Neural cell (in vitro differentiated cells): ENCODE measurements at regions not wholly inside any gene's neighbourhood (a gene's known extent, or its start where the extent isn't known, plus 50 kb on each side); places are given as distances from the start of the nearest gene placed in this dataset.

ENCODE experiments used
- H2AFZ ChIP-seq: fragments of 200-600, 300-800 bp; sonication (generic), shearing (Covaris generic); 2 replicates; pipeline ENCODE4 v1.6.0; 2014; ENCODE audit warnings: low read depth, mild to moderate bottlenecking, antibody characterized with exemption, low read length, moderate library complexity
- H3F3A ChIP-seq: fragments of 200-600 bp; shearing (Covaris generic); 2 replicates; pipeline ENCODE4 v1.6.1; 2016; ENCODE audit warnings: mild to moderate bottlenecking, moderate library complexity, mixed read lengths, antibody characterized with exemption, low read length; ENCODE audit not compliant: insufficient read depth, poor library complexity, severe bottlenecking
- H3K27ac ChIP-seq: fragments of 200-600, 300-800 bp; sonication (generic), shearing (Covaris generic); 2 replicates; pipeline ENCODE4 v1.5.1; 2014; ENCODE audit warnings: mild to moderate bottlenecking, low read length, moderate library complexity
- H3K27me3 ChIP-seq: fragments of 300-800, 200-600 bp; sonication (generic), shearing (Covaris generic); 2 replicates; pipeline ENCODE4 v1.6.0; 2014; ENCODE audit warnings: mild to moderate bottlenecking, low read depth, low read length, moderate library complexity; ENCODE audit not compliant: insufficient read depth
- H3K36me3 ChIP-seq: fragments of 300-800, 200-600 bp; sonication (generic), shearing (Covaris generic); 2 replicates; pipeline ENCODE4 v1.5.1; 2014; ENCODE audit warnings: mild to moderate bottlenecking, antibody characterized with exemption, low read length, moderate library complexity; ENCODE audit not compliant: insufficient read depth
- H3K4me2 ChIP-seq: fragments of 300-800, 200-600 bp; sonication (generic), shearing (Covaris generic); 2 replicates; pipeline ENCODE4 v1.6.0; 2014; ENCODE audit warnings: mild to moderate bottlenecking, low read length
- H3K4me3 ChIP-seq: fragments of 300-800, 200-600 bp; sonication (generic), shearing (Covaris generic); 2 replicates; pipeline ENCODE4 v1.5.1; 2014; ENCODE audit warnings: mild to moderate bottlenecking, low read length, moderate library complexity
- H3K79me2 ChIP-seq: fragments of 200-600 bp; shearing (Covaris generic); replicated peaks from 2 replicates; pipeline ENCODE4 v1.6.0; 2014; ENCODE audit warnings: mild to moderate bottlenecking, low read length, moderate library complexity; ENCODE audit not compliant: insufficient read depth
- H3K9ac ChIP-seq: fragments of 300-800, 200-600 bp; sonication (generic), shearing (Covaris generic); 2 replicates; pipeline ENCODE4 v1.6.1; 2016; ENCODE audit warnings: mild to moderate bottlenecking, low read length, mixed read lengths
- H3K9me2 ChIP-seq: fragments of 200-600 bp; shearing (Covaris generic); 2 replicates; pipeline ENCODE4 v1.6.1; 2016; ENCODE audit warnings: mild to moderate bottlenecking, low read length, mixed read lengths; ENCODE audit not compliant: insufficient read depth
- H3K9me3 ChIP-seq: fragments of 200-600, 300-800 bp; sonication (generic), shearing (Covaris generic); 2 replicates; pipeline ENCODE4 v1.6.1; 2016; ENCODE audit warnings: mild to moderate bottlenecking, mixed run types, low read length, moderate library complexity, mixed read lengths
- H4K20me1 ChIP-seq: fragments of 200-600 bp; shearing (Covaris generic); 2 replicates; pipeline ENCODE4 v1.6.1; 2016; ENCODE audit warnings: mild to moderate bottlenecking, mixed run types; ENCODE audit not compliant: insufficient read depth
- CTCF ChIP-seq: fragments of 450-650 bp; IDR thresholded peaks from 2 replicates; pipeline ENCODE4 v1.5.1; 2014; ENCODE audit warnings: antibody characterized with exemption, mild to moderate bottlenecking, moderate library complexity; ENCODE audit not compliant: poor library complexity, severe bottlenecking
- EP300 ChIP-seq: fragments of 450-650 bp; conservative IDR thresholded peaks from 2 replicates; pipeline ENCODE4 v1.6.1; 2014; ENCODE audit warnings: antibody characterized with exemption, mild to moderate bottlenecking, moderate library complexity; ENCODE audit not compliant: poor library complexity, severe bottlenecking
- EZH2 ChIP-seq: fragments of 200-600, 300-800 bp; shearing (Covaris generic), sonication (generic); IDR thresholded peaks from 2 replicates; pipeline ENCODE4 v1.6.1; 2014; ENCODE audit warnings: antibody characterized with exemption, low read length, borderline replicate concordance, mild to moderate bottlenecking; ENCODE audit not compliant: insufficient read depth, poor library complexity, severe bottlenecking
- MXI1 ChIP-seq: fragments of 450-650 bp; conservative IDR thresholded peaks from 2 replicates; pipeline ENCODE4 v1.6.1; 2014; ENCODE audit warnings: antibody characterized with exemption, mild to moderate bottlenecking; ENCODE audit not compliant: poor library complexity, severe bottlenecking
- POLR2AphosphoS5 ChIP-seq: IDR thresholded peaks from 2 replicates; pipeline ENCODE4 v1.6.1; 2012
- RAD21 ChIP-seq: fragments of 450-650 bp; conservative IDR thresholded peaks from 2 replicates; pipeline ENCODE4 v1.6.1; 2014; ENCODE audit warnings: antibody characterized with exemption, mild to moderate bottlenecking, moderate library complexity
- REST ChIP-seq: IDR thresholded peaks from 2 replicates; pipeline ENCODE4 v1.6.1; 2012; ENCODE audit warnings: borderline replicate concordance
- SMC3 ChIP-seq: fragments of 450-650 bp; conservative IDR thresholded peaks from 2 replicates; pipeline ENCODE4 v1.6.1; 2014; ENCODE audit warnings: antibody characterized with exemption, mild to moderate bottlenecking, moderate library complexity; ENCODE audit not compliant: poor library complexity
- TAF1 ChIP-seq: IDR thresholded peaks from 2 replicates; pipeline ENCODE4 v1.6.1; 2012; ENCODE audit warnings: low read depth

GRCh38 chr13:90502762-90503161 lies 844.7 kb upstream of the MIR17HG start:
- H2AFZ ChIP-seq = no peak overlapping the region
- H3K9me2 ChIP-seq = no peaks in the 10 kb centered on the region
- no peaks in the 10 kb centered on the region for H4K20me1 ChIP-seq
- no peaks in the 10 kb centered on the region for H3K9me3 ChIP-seq
- no peak overlapping the region for H3K4me3 ChIP-seq
- no peaks in the 10 kb centered on the region for H3F3A ChIP-seq
- H3K4me2 ChIP-seq = no peak overlapping the region
- TF ChIP-seq RAD21 (no peak), MXI1 (no peak), EP300 (no peak), REST (no peak)
- no peak overlapping the region for H3K27ac ChIP-seq
- H3K79me2 ChIP-seq = no peaks in the 10 kb centered on the region
- no peaks in the 10 kb centered on the region for H3K36me3 ChIP-seq
- no peak overlapping the region for H3K9ac ChIP-seq
- H3K27me3 ChIP-seq = no peaks in the 10 kb centered on the region

GRCh38 chr13:90510319-90510718 lies 837.2 kb upstream of the MIR17HG start:
- H3K79me2 ChIP-seq = no peaks in the 10 kb centered on the region
- no peak overlapping the region for H3K9ac ChIP-seq
- H3K27me3 ChIP-seq = no peaks in the 10 kb centered on the region
- H2AFZ ChIP-seq = no peak overlapping the region
- no peaks in the 10 kb centered on the region for H3K36me3 ChIP-seq
- no peaks in the 10 kb centered on the region for H4K20me1 ChIP-seq
- no peaks in the 10 kb centered on the region for H3K9me3 ChIP-seq
- H3K27ac ChIP-seq = no peak overlapping the region
- no peaks in the 10 kb centered on the region for H3F3A ChIP-seq
- no peak for TF ChIP-seq RAD21
- no peak for TF ChIP-seq MXI1
- no peak for TF ChIP-seq SMC3
- TF ChIP-seq EP300 = no peak
- no peak for TF ChIP-seq EZH2
- no peak for TF ChIP-seq TAF1
- TF ChIP-seq REST = no peak
- no peak for TF ChIP-seq CTCF
- TF ChIP-seq POLR2AphosphoS5 = no peak
- no peak overlapping the region for H3K4me2 ChIP-seq
- no peak overlapping the region for H3K4me3 ChIP-seq
- no peaks in the 10 kb centered on the region for H3K9me2 ChIP-seq
